GM23248 (cell line): ENCODE measurements at regions not wholly inside any gene's neighbourhood (a gene's known extent, or its start where the extent isn't known, plus 50 kb on each side); places are given as distances from the start of the nearest gene placed in this dataset.

Experiments used
- DNase-seq: peaks from one replicate; pipeline ENCODE4 v3.0.0-alpha.2; 2015
- H2AFZ ChIP-seq: fragments of 200-600 bp; sonication (generic); 2 replicates; pipeline ENCODE4 v1.6.1; 2016; ENCODE audit warnings: antibody characterized with exemption
- H3F3A ChIP-seq: fragments of 200-600 bp; sonication (generic); 2 replicates; pipeline ENCODE4 v1.6.1; 2016; ENCODE audit warnings: mild to moderate bottlenecking, antibody characterized with exemption, mixed run types; ENCODE audit not compliant: insufficient read depth
- H3K27ac ChIP-seq: fragments of 200-600 bp; sonication (generic); 2 replicates; pipeline ENCODE4 v1.5.1; 2016; ENCODE audit warnings: mild to moderate bottlenecking
- H3K27me3 ChIP-seq: fragments of 200-600 bp; sonication (generic); replicated peaks from 2 replicates; pipeline ENCODE4 v1.6.1; 2016; ENCODE audit warnings: mild to moderate bottlenecking; ENCODE audit not compliant: insufficient read depth
- H3K36me3 ChIP-seq: fragments of 200-600 bp; sonication (generic); 2 replicates; pipeline ENCODE4 v1.6.1; 2016; ENCODE audit warnings: low read depth, mild to moderate bottlenecking
- H3K4me1 ChIP-seq: fragments of 200-600 bp; sonication (generic); 2 replicates; pipeline ENCODE4 v1.6.1; 2016; ENCODE audit warnings: mild to moderate bottlenecking; ENCODE audit not compliant: insufficient read depth
- H3K4me2 ChIP-seq: fragments of 200-600 bp; sonication (generic); one replicate; pipeline ENCODE4 v1.6.1; 2016; ENCODE audit warnings: mild to moderate bottlenecking; ENCODE audit not compliant: unreplicated experiment
- H3K4me3 ChIP-seq: fragments of 200-600 bp; sonication (generic); 2 replicates; pipeline ENCODE4 v1.5.1; 2016; ENCODE audit warnings: mild to moderate bottlenecking
- H3K79me2 ChIP-seq: fragments of 200-600 bp; sonication (generic); 2 replicates; pipeline ENCODE4 v1.6.1; 2016; ENCODE audit warnings: mild to moderate bottlenecking; ENCODE audit not compliant: insufficient read depth
- H3K9ac ChIP-seq: fragments of 200-600 bp; sonication (generic); 2 replicates; pipeline ENCODE4 v1.6.1; 2016; ENCODE audit warnings: mild to moderate bottlenecking
- H3K9me2 ChIP-seq: fragments of 200-600 bp; sonication (generic); 2 replicates; pipeline ENCODE4 v1.6.1; 2016; ENCODE audit warnings: mixed run types, mild to moderate bottlenecking, moderate library complexity; ENCODE audit not compliant: insufficient read depth
- H3K9me3 ChIP-seq: fragments of 200-600 bp; sonication (generic); one replicate; pipeline ENCODE4 v1.6.1; 2017; ENCODE audit warnings: low read depth
- H4K20me1 ChIP-seq: fragments of 200-600 bp; sonication (generic); 2 replicates; pipeline ENCODE4 v1.6.0; 2016; ENCODE audit not compliant: insufficient read depth
- EZH2 ChIP-seq: fragments of 200-600 bp; sonication (generic); IDR thresholded peaks from 2 replicates; pipeline ENCODE4 v1.6.1; 2018; ENCODE audit warnings: antibody characterized with exemption, mild to moderate bottlenecking; ENCODE audit not compliant: insufficient read depth, poor library complexity, severe bottlenecking
- EZH2phosphoT487 ChIP-seq: fragments of 200-600 bp; sonication (generic); IDR thresholded peaks from 2 replicates; pipeline ENCODE4 v1.6.1; 2018; ENCODE audit warnings: antibody characterized with exemption, moderate library complexity, mild to moderate bottlenecking, low read depth; ENCODE audit not compliant: insufficient read depth
- WGBS, 2 experiments: methylation state at CpG; one replicate each; pipeline ENCODE4 v1.1.6; 2015 to 2017; ENCODE audit warnings: low lambda C conversion rate in 2 of 2, low coverage in 1 of 2; ENCODE audit errors: missing lambda C conversion rate in 2 of 2; 5-methylcytosine and 5-hydroxymethylcytosine counted together
- in situ Hi-C: fragments of 300-500 bp; cut with MboI; formaldehyde crosslinking; loops from 2 replicates; pipeline ENCODE4 v1.15.0; 2020

DNA sequence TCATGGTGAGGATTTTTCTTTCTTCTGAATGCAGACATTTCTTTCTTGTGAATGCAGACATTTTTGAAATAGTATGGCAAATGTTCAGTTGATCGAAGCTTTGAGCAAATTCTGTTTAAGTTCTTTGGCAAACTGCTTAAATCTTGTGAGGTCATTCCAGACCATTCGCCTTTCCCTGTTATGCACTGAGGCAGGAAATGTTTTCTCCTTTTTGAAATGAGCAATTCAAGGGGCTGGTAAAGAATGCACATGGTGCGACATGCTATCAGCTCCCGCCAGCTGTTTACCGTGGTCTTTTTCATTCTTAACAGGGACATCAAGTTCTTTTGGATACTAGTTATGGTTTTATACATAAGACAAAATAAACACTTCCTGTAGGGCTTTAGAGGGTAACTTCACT is 112.0 kb upstream of the CCN2 start:
- peak overlapping the region; percentile 45 for H3K9ac ChIP-seq

DNA sequence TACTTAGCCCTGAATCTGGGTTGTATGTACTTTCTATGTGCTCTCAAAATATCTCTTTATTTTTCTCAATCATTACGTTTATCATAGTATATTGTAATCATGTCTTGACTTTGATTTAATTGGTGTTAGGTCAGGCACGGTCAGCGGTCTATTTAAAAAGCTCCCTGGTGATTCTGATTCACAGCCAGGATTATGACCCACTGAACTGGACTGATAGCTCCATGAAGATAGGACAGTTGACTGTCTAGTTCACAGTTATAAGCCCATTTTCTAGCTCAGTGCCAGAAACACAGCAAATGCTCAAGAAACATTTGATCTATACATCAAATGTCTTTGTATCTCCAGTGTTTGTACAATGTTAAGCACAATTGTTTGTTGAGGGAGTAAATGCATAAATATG is 111.5 kb upstream of the CCN2 start:
- Histone ChIP-seq H3K27me3 (no peaks in the 10 kb centered on the region), H2AFZ (0 out of 2 replicates have a peak overlapping the region, but pooled peaks have one; percentile 42), H3K4me3 (no peak overlapping the region), H3K27ac (peak overlapping the region; percentile 87), H3K4me1 (peaks cover 57% of the 10 kb centered on the region), H3K79me2 (no peaks in the 10 kb centered on the region), H3F3A (peaks cover 55% of the 10 kb centered on the region), H3K9me2 (no peaks in the 10 kb centered on the region), H3K4me2 (no peak overlapping the region), H3K9me3 (no peaks in the 10 kb centered on the region), H3K36me3 (no peaks in the 10 kb centered on the region), H4K20me1 (no peaks in the 10 kb centered on the region), H3K9ac (no peak overlapping the region)
- TF ChIP-seq EZH2phosphoT487, result no peak
- TF ChIP-seq EZH2, result no peak
- DNase-seq, result no peak
- in situ Hi-C loops, result no loop called here
- WGBS, 2 experiments, result 83 to 91% methylated on average over 3 of the region's 3 CpGs

More for the DNA sequence above, 112.0 kb upstream of the CCN2 start:
- Histone ChIP-seq H4K20me1 (no peaks in the 10 kb centered on the region), H3K4me2 (peak overlapping the region; percentile 60), H3K4me1 (peaks cover 57% of the 10 kb centered on the region), H3K9me2 (no peaks in the 10 kb centered on the region), H2AFZ (peak overlapping the region; percentile 42), H3K79me2 (no peaks in the 10 kb centered on the region), H3K36me3 (no peaks in the 10 kb centered on the region), H3K27me3 (no peaks in the 10 kb centered on the region), H3K27ac (peak overlapping the region; percentile 87), H3F3A (peaks cover 55% of the 10 kb centered on the region), H3K9me3 (no peaks in the 10 kb centered on the region), H3K4me3 (no peak overlapping the region)
- peak; percentile 37 for DNase-seq
- WGBS, 2 experiments, result 43 to 57% methylated on average over 5 of the region's 5 CpGs
- in situ Hi-C loops, result no loop called here
- TF ChIP-seq EZH2 (no peak), EZH2phosphoT487 (no peak)

DNA sequence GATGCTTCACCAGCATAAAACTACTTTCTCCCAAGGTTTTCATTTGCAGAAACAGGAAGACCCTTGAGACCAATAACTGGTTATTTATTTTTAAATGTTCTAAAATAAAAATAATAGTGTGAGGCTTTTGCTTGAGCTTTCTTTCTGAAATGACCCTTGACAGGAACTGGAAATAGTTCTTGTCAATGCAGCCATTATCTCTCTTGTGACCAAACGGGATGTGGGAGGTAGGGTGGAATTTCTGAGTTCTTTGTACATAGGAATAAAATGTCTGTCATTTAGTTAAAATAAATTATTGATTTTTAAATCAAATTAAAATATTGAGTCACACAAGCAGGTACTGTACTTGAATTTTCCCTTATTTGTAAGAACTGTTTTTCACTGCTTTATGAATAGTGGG is 110.2 kb upstream of the CCN2 start:
- no peak for DNase-seq
- peaks cover 55% of the 10 kb centered on the region for H3F3A ChIP-seq
- H3K4me3 ChIP-seq, result no peak overlapping the region
- no peaks in the 10 kb centered on the region for H3K9me3 ChIP-seq
- in situ Hi-C loops, result no loop called here
- no peaks in the 10 kb centered on the region for H3K79me2 ChIP-seq
- peak overlapping the region; percentile 47 for H3K27ac ChIP-seq
- no peak overlapping the region for H2AFZ ChIP-seq
- no peaks in the 10 kb centered on the region for H3K36me3 ChIP-seq
- H4K20me1 ChIP-seq, result no peaks in the 10 kb centered on the region
- H3K27me3 ChIP-seq, result no peaks in the 10 kb centered on the region
- no peaks in the 10 kb centered on the region for H3K9me2 ChIP-seq
- H3K9ac ChIP-seq, result no peak overlapping the region
- H3K4me1 ChIP-seq, result peaks cover 57% of the 10 kb centered on the region
- WGBS, 2 experiments, result 96 to 100% methylated on average over 1 of the region's 1 CpG
- peak overlapping the region; percentile 25 for H3K4me2 ChIP-seq
- TF ChIP-seq EZH2 (no peak), EZH2phosphoT487 (no peak)

DNA sequence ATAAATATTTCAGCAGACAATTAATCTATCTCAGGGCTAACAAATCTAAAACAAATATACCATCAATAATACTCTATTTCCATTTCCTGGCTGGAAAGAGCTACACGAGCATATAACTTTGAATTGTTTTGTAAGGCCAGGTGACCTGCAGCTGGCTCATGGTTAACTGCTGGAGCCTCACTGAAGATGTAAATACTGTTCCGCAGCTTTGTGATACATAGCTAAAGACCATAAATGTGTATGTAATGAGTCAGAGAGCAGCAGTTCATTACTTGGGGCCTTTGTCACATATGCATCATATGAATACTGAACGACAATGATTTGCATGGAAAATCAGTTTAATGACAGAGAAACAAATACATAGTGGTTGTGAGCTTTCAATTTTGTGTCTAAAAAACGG is 109.4 kb upstream of the CCN2 start:
- H2AFZ ChIP-seq, result 0 out of 2 replicates have a peak overlapping the region, but pooled peaks have one; percentile 5
- 8 to 14% methylated on average over 4 of the region's 4 CpGs for WGBS, 2 experiments

DNA sequence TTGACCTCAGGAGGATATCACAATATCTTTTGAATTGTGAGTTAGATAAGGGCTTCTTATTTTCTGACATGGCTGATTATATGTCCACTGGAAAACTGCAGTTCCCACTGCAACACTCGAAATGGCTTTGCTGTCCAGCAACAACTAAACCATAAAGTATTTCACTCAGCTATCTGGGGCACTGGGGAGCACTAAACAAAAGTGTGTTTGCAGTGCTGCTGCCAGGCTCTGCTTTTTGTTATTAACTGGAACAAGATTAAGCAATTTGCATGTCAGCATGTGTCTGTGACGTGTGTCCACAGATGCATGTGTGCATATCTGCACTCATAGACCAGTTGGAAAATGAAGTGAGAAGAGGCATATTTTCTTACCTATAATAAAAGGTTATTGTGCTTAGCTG is 107.8 kb upstream of the CCN2 start:
- no peak overlapping the region for H3K4me2 ChIP-seq
- H3K9ac ChIP-seq, result no peak overlapping the region
- no peaks in the 10 kb centered on the region for H3K27me3 ChIP-seq
- peaks cover 49% of the 10 kb centered on the region for H3F3A ChIP-seq
- no peaks in the 10 kb centered on the region for H4K20me1 ChIP-seq
- no peaks in the 10 kb centered on the region for H3K9me2 ChIP-seq
- in situ Hi-C loops, result no loop called here
- H3K4me3 ChIP-seq, result no peak overlapping the region
- 8 to 15% methylated on average over 2 of the region's 2 CpGs for WGBS, 2 experiments
- H3K4me1 ChIP-seq, result peaks cover 58% of the 10 kb centered on the region
- no peaks in the 10 kb centered on the region for H3K79me2 ChIP-seq
- no peak for TF ChIP-seq EZH2
- no peak overlapping the region for H2AFZ ChIP-seq
- DNase-seq, result peak; percentile 18
- H3K36me3 ChIP-seq, result no peaks in the 10 kb centered on the region
- H3K9me3 ChIP-seq, result no peaks in the 10 kb centered on the region
- no peak overlapping the region for H3K27ac ChIP-seq

More for the DNA sequence above, 109.4 kb upstream of the CCN2 start:
- no peaks in the 10 kb centered on the region for H3K36me3 ChIP-seq
- H3K4me3 ChIP-seq, result no peak overlapping the region
- TF ChIP-seq EZH2 (no peak), EZH2phosphoT487 (no peak)
- peak; percentile 87 for DNase-seq
- H3K27ac ChIP-seq, result peak overlapping the region; percentile 47
- no peaks in the 10 kb centered on the region for H3K9me3 ChIP-seq
- no peaks in the 10 kb centered on the region for H3K79me2 ChIP-seq
- H3K4me2 ChIP-seq, result peak overlapping the region; percentile 25
- H3K27me3 ChIP-seq, result no peaks in the 10 kb centered on the region
- no peaks in the 10 kb centered on the region for H4K20me1 ChIP-seq
- in situ Hi-C loops, result no loop called here
- H3K4me1 ChIP-seq, result peaks cover 57% of the 10 kb centered on the region
- H3K9me2 ChIP-seq, result no peaks in the 10 kb centered on the region
- peaks cover 55% of the 10 kb centered on the region for H3F3A ChIP-seq
- H3K9ac ChIP-seq, result no peak overlapping the region
